Glutamatergic neuron (in vitro differentiated cells): ENCODE measurements at regions not wholly inside any gene's neighbourhood (a gene's known extent, or its start where the extent isn't known, plus 50 kb on each side); places are given as distances from the start of the nearest gene placed in this dataset.

Source experiments
- DNase-seq: peaks from one replicate; pipeline ENCODE4 v3.0.0; 2022
- H3K27ac Mint-ChIP-seq: one replicate; pipeline ENCODE4 v1.8.0; 2020; ENCODE audit warnings: mild to moderate bottlenecking, mixed read lengths, inconsistent platforms; ENCODE audit not compliant: unreplicated experiment
- H3K27me3 Mint-ChIP-seq: one replicate; pipeline ENCODE4 v1.8.0; 2020; ENCODE audit warnings: mild to moderate bottlenecking, moderate library complexity, mixed read lengths, inconsistent platforms; ENCODE audit not compliant: unreplicated experiment
- H3K36me3 Mint-ChIP-seq: one replicate; pipeline ENCODE4 v1.8.0; 2020; ENCODE audit warnings: mild to moderate bottlenecking, mixed read lengths, inconsistent platforms; ENCODE audit not compliant: unreplicated experiment
- H3K4me1 Mint-ChIP-seq: one replicate; pipeline ENCODE4 v1.8.0; 2020; ENCODE audit warnings: mild to moderate bottlenecking, low read depth, mixed read lengths, inconsistent platforms; ENCODE audit not compliant: unreplicated experiment
- H3K4me3 Mint-ChIP-seq: one replicate; pipeline ENCODE4 v1.8.0; 2020; ENCODE audit warnings: mild to moderate bottlenecking, mixed read lengths, inconsistent platforms; ENCODE audit not compliant: unreplicated experiment
- H3K9me3 Mint-ChIP-seq: one replicate; pipeline ENCODE4 v1.8.0; 2020; ENCODE audit warnings: mild to moderate bottlenecking, moderate library complexity, mixed read lengths, inconsistent platforms; ENCODE audit not compliant: unreplicated experiment
- CTCF ChIP-seq: fragments of 200-600 bp; sonication (generic); IDR thresholded peaks from one replicate; pipeline ENCODE4 v1.5.0; 2021; ENCODE audit not compliant: partially characterized antibody, unreplicated experiment

- no peak for DNase-seq
- H3K36me3 Mint-ChIP-seq = peaks cover 6% of the 10 kb centered on the region
- peaks cover 6% of the 10 kb centered on the region for H3K9me3 Mint-ChIP-seq
- no peak overlapping the region for H3K27ac Mint-ChIP-seq
- H3K27me3 Mint-ChIP-seq = peaks cover 3% of the 10 kb centered on the region
- TF ChIP-seq CTCF = no peak
- H3K4me3 Mint-ChIP-seq = no peak overlapping the region
- peaks cover 12% of the 10 kb centered on the region for H3K4me1 Mint-ChIP-seq
Observed at GRCh38 chr11:112417339-112417738, 156.7 kb upstream of the PLET1 start.

DNA sequence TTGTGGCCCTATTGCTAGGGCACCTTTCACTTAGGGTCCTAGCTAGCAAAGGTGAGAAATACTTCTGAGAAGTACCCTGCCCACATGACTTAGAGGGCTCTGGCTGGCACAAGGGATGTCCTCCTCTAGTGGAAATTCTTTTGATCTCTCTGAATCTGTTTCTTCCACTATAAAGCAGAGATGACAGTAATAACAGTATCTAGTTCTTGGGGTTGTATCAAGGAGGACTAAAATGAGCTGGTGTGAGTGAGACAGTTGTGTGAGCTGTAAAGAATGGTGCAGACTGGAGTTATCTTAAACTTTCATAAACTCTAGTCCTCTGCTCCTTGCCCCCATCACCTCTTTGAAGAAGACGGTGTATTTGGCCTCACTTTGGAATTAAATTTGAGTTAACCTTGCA, 157.8 kb upstream of the PLET1 start:
- Mint-ChIP-seq H3K27me3 (peaks cover 3% of the 10 kb centered on the region), H3K9me3 (peaks cover 6% of the 10 kb centered on the region), H3K27ac (no peak overlapping the region), H3K4me1 (peaks cover 16% of the 10 kb centered on the region), H3K36me3 (peaks cover 4% of the 10 kb centered on the region), H3K4me3 (no peak overlapping the region)
- no peak for TF ChIP-seq CTCF
- no peak for DNase-seq

GRCh38 chr11:112421879-112422278, 161.2 kb upstream of the PLET1 start:
- H3K36me3 Mint-ChIP-seq = peaks cover 3% of the 10 kb centered on the region
- TF ChIP-seq CTCF = no peak
- H3K27me3 Mint-ChIP-seq = peaks cover 3% of the 10 kb centered on the region
- H3K4me3 Mint-ChIP-seq = peak overlapping the region; percentile 16
- peaks cover 18% of the 10 kb centered on the region for H3K4me1 Mint-ChIP-seq
- peaks cover 6% of the 10 kb centered on the region for H3K9me3 Mint-ChIP-seq
- peak overlapping the region; percentile 87 for H3K27ac Mint-ChIP-seq
- DNase-seq = peak; percentile 43

DNA sequence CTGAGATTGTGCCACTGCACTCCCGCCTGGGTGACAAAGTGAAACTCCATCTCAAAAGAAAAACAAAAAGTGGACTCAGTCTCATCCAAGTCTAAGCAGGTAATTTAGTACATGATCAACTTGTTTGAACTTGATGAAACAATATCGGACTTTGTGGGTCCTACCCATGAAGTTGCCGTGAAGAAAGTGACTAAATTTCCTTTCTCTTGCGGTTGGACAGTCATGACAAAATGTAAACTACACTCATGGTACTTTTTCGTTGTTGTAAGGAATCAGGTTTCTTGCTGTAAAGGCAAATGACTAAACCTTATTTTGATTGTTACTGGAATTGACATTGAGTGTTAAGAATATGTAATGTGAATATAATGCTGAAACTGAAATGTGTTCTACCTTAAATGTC, 164.5 kb upstream of the PLET1 start:
- no peak for TF ChIP-seq CTCF
- Mint-ChIP-seq H3K27me3 (peaks cover 3% of the 10 kb centered on the region), H3K9me3 (peaks cover 10% of the 10 kb centered on the region), H3K4me1 (peaks cover 18% of the 10 kb centered on the region), H3K27ac (no peak overlapping the region), H3K4me3 (no peak overlapping the region), H3K36me3 (peaks cover 6% of the 10 kb centered on the region)
- DNase-seq = no peak

GRCh38 chr11:112437096-112437495, 176.4 kb upstream of the PLET1 start:
- no peak for TF ChIP-seq CTCF
- Mint-ChIP-seq H3K4me3 (no peak overlapping the region), H3K4me1 (no peaks in the 10 kb centered on the region), H3K27me3 (no peaks in the 10 kb centered on the region), H3K9me3 (peaks cover under 1% of the 10 kb centered on the region), H3K27ac (no peak overlapping the region), H3K36me3 (peaks cover 20% of the 10 kb centered on the region)
- no peak for DNase-seq
